ENCODE measurements at regions not wholly inside any gene's neighbourhood (a gene's known extent, or its start where the extent isn't known, plus 50 kb on each side); places are given as distances from the start of the nearest gene placed in this dataset.
"Not testable (repeated sequence)": the region's sequence is repeated elsewhere in the genome, so short reads cannot be mapped to it uniquely, and the experiment has no call there.

DNA sequence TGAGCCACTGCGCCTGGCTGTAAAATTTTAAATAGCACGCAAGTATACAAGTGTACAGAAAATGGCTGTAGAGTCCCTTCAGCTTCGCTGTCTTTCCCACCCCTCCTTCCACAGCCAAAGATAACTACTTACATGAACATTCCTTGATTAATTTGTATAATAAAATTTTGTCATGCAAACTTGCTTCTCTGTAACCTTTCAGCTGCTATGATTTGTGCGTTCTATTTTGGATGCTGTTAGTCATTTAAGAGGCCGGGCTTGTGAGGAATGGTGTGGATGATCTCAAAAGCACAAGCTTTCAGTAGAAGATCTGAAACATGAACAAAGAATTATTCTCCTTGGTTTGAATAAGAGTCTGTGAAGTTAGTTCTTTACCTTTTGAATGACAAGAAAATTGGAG lies 115.0 kb upstream of the TLE1 start:
- no peak overlapping the region for H3K27ac ChIP-seq
- DNase-seq (ENCODE audit: low read depth, low spot score): no peak

DNA sequence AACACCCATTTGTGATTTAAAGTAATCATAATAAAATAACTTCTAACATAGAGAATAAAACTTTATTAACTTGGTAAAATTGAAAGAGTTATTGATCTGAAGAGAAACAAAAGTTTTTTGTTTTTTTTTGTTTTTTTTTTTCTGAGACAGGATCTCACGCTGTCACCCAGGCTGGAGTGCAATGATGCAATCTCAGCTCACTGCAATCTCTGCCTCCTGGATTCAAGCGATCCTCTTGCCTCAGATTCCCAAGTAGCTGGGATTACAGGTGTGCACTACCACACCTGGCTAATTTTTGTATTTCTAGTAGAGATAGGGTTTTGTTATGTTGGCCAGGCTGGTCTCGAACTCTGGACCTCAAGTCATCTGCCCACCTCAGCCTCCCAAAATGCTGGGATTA lies 116.5 kb upstream of the SPATA31D4 start:
- not testable (repeated sequence) for H3K27ac ChIP-seq; DNase-seq (ENCODE audit: low read depth, low spot score)

DNA sequence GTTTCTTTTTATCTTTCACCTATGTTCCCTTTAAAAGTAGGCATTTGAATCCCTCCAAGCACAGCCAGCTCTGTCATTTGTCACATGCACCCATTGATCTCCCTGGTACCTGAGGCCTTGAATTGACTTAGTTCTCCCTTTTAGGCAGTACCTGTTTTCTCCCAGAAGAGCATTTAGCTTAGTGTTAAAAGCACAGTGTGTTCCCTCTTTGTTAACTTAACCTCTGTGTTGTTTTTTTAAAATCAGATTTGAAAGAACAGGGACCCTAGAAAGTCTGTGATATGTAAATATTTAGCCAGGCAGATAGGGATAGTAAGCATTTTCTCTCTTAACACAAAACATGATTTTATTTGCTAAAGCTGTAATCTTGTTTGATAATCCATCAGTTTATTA lies 113.8 kb upstream of the SPATA31D4 start:
- DNase-seq (ENCODE audit: low read depth, low spot score): no peak
- H3K27ac ChIP-seq: no peak overlapping the region

DNA sequence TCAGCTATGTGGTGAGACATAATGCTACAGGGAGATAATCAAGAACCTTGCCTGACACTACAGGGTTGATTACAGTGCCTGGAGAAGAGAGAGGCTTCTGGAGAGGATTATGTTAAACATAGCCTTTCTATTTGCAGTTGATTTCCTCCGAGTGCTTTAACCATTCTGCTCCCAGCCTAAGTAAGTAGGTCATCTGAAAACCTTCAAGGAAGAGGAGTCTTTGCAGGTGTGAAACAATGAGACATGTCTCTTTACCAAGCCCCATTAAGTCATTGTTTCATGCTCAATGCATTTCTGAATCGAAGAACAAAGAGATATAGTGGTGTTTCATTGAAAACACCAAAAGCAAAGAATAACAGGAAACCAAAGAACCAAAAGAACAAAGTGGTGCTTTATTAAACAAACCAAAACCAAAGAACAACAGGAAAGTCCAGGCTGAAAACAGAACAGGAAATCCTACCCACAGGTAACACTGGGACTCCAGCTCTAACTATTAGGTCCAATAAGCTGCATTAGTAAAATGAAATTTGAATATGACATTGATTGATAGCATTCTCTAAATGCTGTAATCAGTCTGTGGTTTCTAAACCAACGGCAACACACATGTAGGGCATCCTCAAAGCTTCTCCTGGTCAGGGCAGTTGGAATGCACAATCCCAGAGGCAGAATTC lies 113.3 kb upstream of the SPATA31D4 start:
- H3K27ac ChIP-seq: no peak overlapping the region
- DNase-seq (ENCODE audit: low read depth, low spot score): no peak

DNA sequence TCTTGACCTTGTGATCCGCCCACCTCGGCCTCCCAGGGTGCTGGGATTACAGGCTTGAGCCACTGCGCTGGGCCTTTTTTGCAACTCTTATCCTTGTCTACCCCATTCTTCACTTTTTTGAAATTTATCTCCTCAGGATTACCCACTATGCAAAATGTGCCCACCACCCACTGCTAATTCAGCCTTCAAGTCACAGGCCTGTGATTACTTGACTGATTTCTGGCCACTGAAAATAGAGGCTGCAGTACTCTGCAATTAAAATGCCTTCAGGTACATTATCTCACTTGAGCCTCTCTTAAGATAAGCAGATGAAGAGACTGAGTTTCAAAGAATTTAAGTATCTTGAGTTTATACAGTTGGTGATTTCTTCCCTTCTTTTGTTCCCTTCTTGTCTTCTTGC lies 112.4 kb upstream of the SPATA31D4 start:
- no peak for DNase-seq (ENCODE audit: low read depth, low spot score)

DNA sequence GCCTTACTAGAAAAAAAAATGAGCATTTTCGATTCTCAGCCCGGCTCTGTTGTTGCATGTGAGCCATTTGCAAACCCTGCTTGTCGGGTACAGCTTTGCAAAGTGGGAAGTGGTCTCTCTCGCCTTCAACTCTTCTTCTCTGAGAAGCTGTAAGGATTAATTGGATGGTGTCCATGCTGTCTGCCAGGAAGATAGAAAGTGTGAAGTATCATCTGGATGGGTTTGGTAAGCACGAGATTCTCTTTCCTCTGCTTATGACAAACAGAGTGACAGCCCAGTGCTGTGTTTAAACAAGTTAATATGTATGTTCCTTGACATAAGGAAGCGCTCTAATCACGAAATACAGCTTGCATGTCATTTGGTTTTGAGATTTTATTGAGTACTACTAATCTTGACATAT lies 109.1 kb upstream of the SPATA31D4 start:
- DNase-seq (ENCODE audit: low read depth, low spot score): no peak
- no peak overlapping the region for H3K27ac ChIP-seq

More for the DNA sequence above, 112.4 kb upstream of the SPATA31D4 start:
- H3K27ac ChIP-seq: no peak overlapping the region

DNA sequence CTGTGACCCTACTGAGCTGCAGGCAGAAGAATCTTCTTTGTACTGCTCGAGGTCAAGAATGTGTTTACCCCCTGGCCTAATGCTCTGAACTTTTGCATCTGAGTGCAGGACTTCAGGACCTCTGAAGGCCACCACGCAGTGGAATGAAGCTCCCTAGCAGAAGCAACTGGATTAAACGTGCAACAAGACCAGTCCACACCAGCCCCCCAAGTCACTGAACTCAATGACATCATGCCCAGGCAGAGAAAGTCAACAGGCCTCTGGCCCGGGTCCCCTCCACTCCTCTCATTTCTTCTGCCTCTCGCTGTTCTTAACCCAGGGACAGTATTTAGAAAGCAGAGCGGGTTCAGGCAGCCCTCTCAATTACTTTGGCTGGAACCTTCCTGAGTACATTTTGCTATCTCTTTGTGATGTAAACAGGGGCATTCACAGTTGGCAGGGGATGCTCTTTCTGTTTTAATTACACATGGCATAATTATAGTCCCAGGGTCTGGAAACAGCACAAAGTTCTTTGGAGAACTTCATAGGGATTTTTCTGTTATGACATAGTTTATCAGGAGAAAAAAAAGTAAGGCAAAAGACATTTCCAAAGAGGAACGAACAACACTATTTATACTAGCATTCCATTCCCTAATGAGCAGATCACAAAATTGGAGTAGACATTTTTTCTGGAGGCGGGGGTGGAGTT lies 108.2 kb upstream of the SPATA31D4 start:
- H3K27ac ChIP-seq: no peak overlapping the region
- no peak for DNase-seq (ENCODE audit: low read depth, low spot score)

DNA sequence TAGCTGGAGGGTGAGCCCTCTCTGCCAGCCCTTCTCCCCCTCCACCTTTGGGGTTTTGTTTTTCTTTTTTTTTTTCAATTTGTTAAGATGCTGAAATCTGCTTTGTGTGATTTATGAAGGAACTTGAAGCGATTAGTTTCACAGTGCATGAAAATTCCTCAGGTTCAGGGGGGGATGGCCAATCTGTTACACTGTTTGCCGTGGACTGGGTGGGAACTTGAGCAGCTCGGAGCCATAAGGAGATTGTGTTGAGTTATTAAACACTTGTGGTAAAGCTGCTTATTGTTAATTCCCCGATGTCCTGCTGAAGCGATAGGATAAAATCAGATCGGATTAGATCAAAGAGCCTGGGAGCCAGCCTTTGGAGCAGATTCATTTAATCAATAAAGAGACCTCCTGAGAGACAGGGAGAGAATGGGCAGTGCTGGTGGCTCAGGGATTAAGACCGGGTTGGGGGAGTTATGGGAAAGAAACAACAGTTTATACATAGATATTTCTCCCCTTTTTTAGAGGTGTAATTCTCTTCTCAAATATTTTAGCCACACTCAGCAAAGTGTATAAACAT lies 105.8 kb upstream of the SPATA31D4 start:
- DNase-seq (ENCODE audit: low read depth, low spot score): no peak
- no peak overlapping the region for H3K27ac ChIP-seq

DNA sequence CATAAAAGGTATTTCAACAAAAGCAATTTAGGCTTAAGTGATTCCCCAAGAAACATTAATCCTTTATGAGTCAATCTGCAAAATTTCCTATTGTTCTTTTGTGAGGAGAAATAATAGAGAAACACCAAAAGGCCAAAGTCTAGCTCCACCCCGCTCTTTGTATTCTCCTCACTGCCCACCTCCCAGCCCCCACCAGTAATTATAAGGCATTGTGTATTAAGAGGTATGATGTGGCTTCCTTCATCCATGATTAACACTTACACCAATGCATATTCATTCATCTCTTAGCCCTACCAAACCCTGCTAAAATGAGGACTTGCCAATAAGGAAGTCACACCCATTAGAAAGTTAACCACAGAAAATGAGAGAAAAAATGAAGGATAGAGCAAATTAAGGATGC lies 105.3 kb upstream of the SPATA31D4 start:
- no peak overlapping the region for H3K27ac ChIP-seq
- no peak for DNase-seq (ENCODE audit: low read depth, low spot score)

DNA sequence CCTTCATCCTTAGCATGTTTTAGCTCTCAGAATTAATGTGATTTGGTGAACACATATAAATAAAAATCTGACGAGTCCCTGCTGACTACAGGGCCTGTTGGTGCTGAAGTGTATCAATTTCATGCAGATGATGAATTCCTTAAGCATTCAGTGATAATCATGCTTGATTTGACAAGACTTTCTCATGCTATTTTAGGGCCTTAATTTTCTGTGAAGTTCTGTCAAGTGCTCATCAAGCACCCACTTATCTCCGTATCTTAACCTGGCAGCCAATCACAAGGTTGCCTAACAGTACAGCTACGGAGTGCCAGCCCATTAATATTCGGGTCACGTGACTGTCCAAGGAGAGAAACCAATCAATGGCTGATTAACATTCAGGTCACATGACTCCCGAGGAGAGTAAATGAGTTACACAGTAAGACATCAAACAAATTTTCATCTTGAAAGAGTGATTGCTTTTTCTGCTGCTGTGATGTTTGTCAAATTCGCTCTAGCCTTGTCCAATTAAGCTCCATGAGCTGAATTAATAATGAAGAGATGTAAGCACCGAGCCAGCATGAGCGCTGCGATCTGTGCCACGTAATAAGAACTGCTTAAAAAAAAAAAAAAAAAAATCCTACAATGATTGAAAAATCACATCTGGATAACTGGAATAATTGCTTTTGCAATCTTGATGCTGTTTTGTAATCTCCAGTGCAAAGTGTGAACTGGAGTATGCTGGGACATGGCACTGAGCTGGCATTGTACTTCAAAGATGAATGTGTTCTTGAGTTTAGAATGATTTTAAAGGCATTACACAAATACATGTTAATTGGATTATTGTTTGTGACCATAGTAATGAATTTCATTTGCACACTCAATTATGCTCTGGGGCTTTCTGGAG lies 104.3 kb upstream of the SPATA31D4 start:
- no peak overlapping the region for H3K27ac ChIP-seq
- no peak for DNase-seq (ENCODE audit: low read depth, low spot score)

DNA sequence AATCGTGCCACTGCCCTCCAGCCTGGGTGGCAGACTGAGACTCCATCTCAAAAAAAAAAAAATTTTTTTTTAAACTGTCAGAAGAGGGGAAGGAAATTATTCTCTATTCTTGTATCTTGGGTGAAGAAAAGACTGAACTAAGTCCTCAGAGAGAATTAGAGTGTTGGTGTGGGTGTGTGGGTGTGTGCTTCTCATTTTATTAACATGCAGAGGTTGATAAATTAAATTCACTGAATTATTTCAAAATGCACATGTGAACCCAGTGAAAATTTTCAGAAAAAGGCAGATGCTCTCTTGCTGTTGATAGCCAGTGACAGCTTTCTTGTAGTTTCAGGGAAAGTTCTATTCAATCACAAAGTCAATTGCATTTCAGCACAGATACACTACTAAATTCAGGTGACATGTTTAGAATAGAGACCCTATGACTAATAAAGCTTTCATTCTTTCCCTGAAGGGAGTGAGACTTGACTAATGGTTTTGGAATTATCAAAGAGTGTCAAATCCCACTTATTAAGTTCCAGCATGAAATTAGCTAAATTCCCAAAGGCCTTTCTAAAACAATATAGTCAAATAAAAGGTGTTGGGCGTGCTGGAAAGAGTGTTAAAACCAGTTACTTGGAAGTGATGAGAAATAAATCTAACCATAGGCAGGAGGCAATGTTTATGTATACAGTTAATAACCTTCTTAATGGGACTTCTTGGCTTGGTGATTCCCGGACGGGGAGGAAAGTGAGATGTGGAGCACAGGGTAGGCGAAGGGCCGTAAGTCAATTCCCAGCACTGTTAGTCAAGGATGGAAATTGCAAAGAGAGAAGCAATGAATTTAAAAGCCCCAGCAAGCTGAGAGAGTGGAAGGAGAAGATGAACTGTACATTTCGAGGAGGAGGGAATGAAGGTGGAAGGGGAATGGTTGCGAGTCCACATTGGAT lies 103.2 kb upstream of the SPATA31D4 start:
- no peak for DNase-seq (ENCODE audit: low read depth, low spot score)
- H3K27ac ChIP-seq: peak overlapping the region; percentile 58

DNA sequence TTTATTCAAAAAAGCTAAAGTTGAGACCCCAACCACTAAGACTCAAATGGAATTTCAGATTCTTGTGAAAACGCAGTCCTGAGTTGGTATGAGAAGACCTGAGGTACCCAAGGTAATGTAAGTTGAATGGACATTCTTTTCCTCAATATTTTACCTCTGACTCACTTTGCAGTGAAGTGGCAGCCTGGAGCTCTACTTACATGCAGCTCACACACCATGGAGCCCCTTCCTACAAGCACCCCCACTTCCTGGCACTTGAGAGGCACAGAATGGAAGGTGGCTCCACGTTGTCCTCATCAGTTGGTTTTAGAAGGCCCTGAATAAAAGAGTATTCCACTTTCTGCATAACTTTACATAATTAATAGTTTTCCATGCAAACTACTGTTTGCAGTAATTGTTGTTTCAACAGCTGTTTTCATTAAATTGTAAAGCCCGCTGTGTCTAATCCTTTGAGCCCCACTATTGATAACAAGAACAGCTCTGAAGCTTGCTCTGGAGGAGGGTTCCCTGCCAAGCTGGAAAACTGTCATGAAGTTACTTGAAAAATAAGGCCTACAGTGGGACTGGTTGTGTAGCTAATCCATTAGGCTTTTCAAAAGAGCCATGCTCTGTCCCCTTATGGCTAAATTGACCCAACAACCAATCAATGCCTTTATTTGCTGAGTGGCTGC lies 102.2 kb upstream of the SPATA31D4 start:
- no peak for DNase-seq (ENCODE audit: low read depth, low spot score)
- peak overlapping the region; percentile 58 for H3K27ac ChIP-seq

DNA sequence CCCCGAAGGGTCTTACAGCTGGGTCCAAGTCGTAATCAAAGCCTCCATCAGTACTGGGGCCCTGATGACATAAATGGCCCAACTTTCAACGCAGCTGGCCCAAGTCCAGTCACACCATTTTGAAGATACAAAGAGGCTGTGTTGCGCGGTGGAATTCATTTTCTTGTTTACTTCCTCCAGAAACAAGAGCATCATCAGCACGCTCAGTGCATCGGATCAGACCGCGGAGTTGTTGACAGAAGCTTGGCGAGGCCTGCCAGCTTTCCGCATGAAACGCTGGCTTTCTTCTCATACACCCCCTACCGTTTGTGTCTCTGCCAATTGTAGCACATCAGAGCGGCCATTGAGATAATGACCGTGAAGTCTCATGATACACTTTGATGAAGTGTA lies 101.7 kb upstream of the SPATA31D4 start:
- no peak for DNase-seq (ENCODE audit: low read depth, low spot score)

DNA sequence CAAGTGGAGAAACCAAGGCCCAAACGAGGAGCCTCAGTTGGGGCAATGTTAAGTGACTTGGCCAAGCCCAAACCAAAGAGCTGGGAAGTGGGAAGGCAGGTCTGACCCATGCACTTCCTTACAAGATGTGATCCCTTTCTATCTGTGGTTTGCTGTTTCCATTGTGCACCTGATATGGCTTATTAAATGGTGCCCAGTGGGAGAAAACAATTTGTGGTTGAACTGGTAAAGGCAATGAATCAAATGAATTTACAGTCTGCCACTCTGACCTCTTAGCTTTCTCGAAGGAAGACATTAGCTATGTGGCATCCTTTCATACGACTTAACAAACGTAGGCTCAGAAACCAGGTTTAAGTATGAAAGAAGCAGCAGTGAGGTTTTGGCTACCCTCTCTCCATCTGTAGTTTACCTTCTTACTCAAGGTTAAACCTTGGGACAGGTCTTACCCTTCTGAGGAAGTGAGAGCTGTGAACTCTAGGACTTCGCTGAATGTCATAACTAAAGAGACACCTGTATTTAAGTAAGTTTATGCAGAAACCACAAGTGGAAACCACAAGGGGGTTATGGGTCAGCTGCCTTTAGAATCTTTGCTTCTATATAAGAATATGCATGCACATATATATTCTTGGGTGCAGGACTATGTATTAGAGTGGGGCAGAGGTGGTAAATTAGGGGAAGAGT lies 100.5 kb upstream of the SPATA31D4 start:
- DNase-seq (ENCODE audit: low read depth, low spot score): no peak

More for the DNA sequence above, 101.7 kb upstream of the SPATA31D4 start:
- no peak overlapping the region for H3K27ac ChIP-seq

DNA sequence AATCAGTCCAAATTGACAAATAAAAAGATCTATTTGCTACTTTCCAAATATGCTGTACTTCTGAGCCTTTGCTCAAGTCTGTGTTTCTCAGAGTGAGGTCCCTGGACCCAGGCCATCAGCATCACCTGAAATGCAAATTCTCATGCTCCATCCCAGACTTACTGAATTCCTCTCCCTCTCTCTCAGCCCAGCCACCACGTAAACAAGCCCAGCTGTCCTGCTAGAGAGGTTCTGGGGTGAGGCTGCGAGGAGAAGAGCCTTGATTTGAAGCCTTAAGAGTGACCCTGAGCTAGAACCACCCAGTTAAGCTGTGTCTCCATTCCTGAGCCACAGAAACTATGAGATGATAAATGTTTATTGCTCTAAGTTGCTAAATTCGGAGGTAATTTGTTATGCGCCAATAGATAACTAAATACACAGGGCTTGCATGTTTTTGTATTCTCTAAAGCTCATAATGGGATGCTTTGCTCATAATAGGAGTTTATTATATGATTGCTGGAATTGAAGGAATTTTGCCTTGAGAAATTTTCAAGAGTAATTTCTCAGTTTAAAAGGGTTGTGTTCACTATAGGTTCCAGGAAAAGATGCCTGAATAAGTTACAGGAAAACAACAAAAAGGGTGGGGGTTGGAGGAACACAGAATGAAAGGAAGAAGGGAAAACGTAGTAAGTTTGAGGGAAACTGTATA lies 98.9 kb upstream of the SPATA31D4 start:
- DNase-seq (ENCODE audit: low read depth, low spot score): no peak

More for the DNA sequence above, 100.5 kb upstream of the SPATA31D4 start:
- no peak overlapping the region for H3K27ac ChIP-seq

DNA sequence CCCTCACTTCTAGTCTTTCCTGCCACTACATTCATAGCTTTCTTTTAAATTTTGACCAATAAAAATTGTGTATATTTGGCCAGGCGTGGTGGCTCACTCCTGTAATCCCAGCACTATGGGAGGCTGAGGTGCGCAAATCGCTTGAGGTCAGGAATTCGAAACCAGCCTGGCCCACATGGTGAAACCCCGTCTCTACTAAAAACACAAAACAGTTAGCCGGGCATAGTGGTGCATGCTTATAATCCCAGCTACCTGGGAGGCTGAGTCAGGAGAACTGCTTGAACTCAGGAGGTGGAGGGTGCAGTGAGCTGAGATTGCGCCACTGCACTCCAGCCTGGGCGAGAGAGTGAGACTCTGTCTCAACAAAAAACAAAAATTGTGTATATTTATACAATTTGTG lies 97.8 kb upstream of the SPATA31D4 start:
- H3K27ac ChIP-seq; DNase-seq (ENCODE audit: low read depth, low spot score): not testable (repeated sequence)

More for the DNA sequence above, 98.9 kb upstream of the SPATA31D4 start:
- H3K27ac ChIP-seq: no peak overlapping the region

DNA sequence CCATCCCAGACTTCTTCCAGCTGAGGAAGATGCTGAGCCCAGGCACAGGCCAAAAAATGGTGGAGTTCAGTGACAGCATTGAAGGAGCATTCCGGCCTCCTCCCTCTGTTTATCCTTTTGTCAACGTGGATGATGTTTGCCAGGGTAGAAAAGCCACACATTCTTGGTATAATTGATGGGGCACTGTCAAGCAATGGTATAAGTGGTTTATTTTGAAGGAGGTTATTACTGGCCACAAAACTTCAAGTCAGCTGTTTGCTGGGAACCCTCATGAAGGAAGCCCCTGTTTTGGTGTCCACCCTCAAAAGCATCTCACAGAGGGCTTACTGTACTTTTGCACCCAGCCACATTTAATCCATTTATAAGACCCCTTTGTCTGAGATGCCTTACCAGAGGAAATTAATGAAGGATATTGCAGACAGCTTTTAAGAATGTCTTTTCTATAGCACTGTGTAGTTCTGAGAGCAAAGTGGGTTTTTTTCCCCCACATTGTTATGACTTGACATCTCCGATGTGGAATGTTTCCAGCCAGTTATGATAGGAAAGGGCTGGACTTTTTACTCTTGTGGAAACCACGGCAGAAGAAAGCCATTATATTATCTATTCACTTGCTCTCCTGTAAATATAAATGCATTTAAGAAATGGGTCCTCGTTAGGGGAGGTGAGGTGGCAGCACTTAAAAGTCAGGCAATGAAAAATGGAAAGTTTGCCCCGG lies 95.5 kb upstream of the SPATA31D4 start:
- DNase-seq (ENCODE audit: low read depth, low spot score): no peak
- H3K27ac ChIP-seq: no peak overlapping the region

Data from epithelial cell of prostate (primary cell).